NB4 (cell line): ENCODE measurements at regions not wholly inside any gene's neighbourhood (a gene's known extent, or its start where the extent isn't known, plus 50 kb on each side); places are given as distances from the start of the nearest gene placed in this dataset.

ENCODE experiments used
- DNase-seq: peaks from one replicate; pipeline ENCODE4 v3.0.0; 2010; ENCODE audit warnings: low read depth
- H3K4me3 ChIP-seq: one replicate; pipeline ENCODE4 v1.5.1; 2011; ENCODE audit warnings: mild to moderate bottlenecking, low read depth, low read length, moderate library complexity
- CTCF ChIP-seq: IDR thresholded peaks from one replicate; pipeline ENCODE4 v1.5.1; 2012; ENCODE audit warnings: low read depth, low read length
- MAX ChIP-seq: IDR thresholded peaks from 2 replicates; pipeline ENCODE4 v1.6.1; 2011; ENCODE audit warnings: low read depth, low read length
- MYC ChIP-seq: IDR thresholded peaks from 2 replicates; pipeline ENCODE4 v1.6.1; 2011; ENCODE audit warnings: low read depth, low read length
- POLR2A ChIP-seq: IDR thresholded peaks from 2 replicates; pipeline ENCODE4 v1.6.1; 2011; ENCODE audit warnings: mild to moderate bottlenecking; ENCODE audit not compliant: insufficient read length; ENCODE audit errors: extremely low read depth

- H3K4me3 ChIP-seq = no peak overlapping the region
- no peak for TF ChIP-seq CTCF
- no peak for TF ChIP-seq MYC
- TF ChIP-seq POLR2A = no peak
- DNase-seq = no peak
Observed at GRCh38 chr1:79431340-79431739, 424.8 kb upstream of the ADGRL4 start.

GRCh38 chr1:79430437-79430836 is 423.9 kb upstream of the ADGRL4 start:
- no peak for DNase-seq
- no peak overlapping the region for H3K4me3 ChIP-seq
- TF ChIP-seq CTCF (no peak), MAX (no peak), MYC (no peak), POLR2A (no peak)

- DNase-seq = no peak
- no peak overlapping the region for H3K4me3 ChIP-seq
- no peak for TF ChIP-seq CTCF
Observed at GRCh38 chr1:79422726-79423125, 416.2 kb upstream of the ADGRL4 start.

- H3K4me3 ChIP-seq = no peak overlapping the region
- DNase-seq = no peak
- TF ChIP-seq MAX (no peak), POLR2A (no peak), MYC (no peak), CTCF (no peak)
Observed at GRCh38 chr1:79398501-79398900, 392.0 kb upstream of the ADGRL4 start.

- no peak for DNase-seq
- TF ChIP-seq CTCF (no peak), MYC (no peak), POLR2A (no peak), MAX (no peak)
- no peak overlapping the region for H3K4me3 ChIP-seq
Observed at GRCh38 chr1:79396901-79397300, 390.4 kb upstream of the ADGRL4 start.

- H3K4me3 ChIP-seq = no peak overlapping the region
- DNase-seq = no peak
- TF ChIP-seq POLR2A = no peak
- no peak for TF ChIP-seq MYC
- no peak for TF ChIP-seq MAX
- TF ChIP-seq CTCF = no peak
Observed at GRCh38 chr1:79388694-79389361, 382.3 kb upstream of the ADGRL4 start.
